NB4 (cell line): ENCODE measurements at regions not wholly inside any gene's neighbourhood (a gene's known extent, or its start where the extent isn't known, plus 50 kb on each side); places are given as distances from the start of the nearest gene placed in this dataset.

Experiments used
- MYC ChIP-seq: IDR thresholded peaks from 2 replicates; pipeline ENCODE4 v1.6.1; 2011; ENCODE audit warnings: low read depth, low read length
- POLR2A ChIP-seq: IDR thresholded peaks from 2 replicates; pipeline ENCODE4 v1.6.1; 2011; ENCODE audit warnings: mild to moderate bottlenecking; ENCODE audit not compliant: insufficient read length; ENCODE audit errors: extremely low read depth
- TF ChIP-seq, protein P1 (sequence below): IDR thresholded peaks from one replicate; pipeline ENCODE4 v1.5.1; 2012; ENCODE audit warnings: low read depth, low read length

GRCh38 chr15:62521396-62521795, 356.3 kb upstream of the C2CD4B start:
- TF ChIP-seq POLR2A (no peak), MYC (no peak)
- TF ChIP-seq, protein P1, sequence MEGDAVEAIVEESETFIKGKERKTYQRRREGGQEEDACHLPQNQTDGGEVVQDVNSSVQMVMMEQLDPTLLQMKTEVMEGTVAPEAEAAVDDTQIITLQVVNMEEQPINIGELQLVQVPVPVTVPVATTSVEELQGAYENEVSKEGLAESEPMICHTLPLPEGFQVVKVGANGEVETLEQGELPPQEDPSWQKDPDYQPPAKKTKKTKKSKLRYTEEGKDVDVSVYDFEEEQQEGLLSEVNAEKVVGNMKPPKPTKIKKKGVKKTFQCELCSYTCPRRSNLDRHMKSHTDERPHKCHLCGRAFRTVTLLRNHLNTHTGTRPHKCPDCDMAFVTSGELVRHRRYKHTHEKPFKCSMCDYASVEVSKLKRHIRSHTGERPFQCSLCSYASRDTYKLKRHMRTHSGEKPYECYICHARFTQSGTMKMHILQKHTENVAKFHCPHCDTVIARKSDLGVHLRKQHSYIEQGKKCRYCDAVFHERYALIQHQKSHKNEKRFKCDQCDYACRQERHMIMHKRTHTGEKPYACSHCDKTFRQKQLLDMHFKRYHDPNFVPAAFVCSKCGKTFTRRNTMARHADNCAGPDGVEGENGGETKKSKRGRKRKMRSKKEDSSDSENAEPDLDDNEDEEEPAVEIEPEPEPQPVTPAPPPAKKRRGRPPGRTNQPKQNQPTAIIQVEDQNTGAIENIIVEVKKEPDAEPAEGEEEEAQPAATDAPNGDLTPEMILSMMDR: no peak
